ENCODE measurements at regions not wholly inside any gene's neighbourhood (a gene's known extent, or its start where the extent isn't known, plus 50 kb on each side); places are given as distances from the start of the nearest gene placed in this dataset.

GRCh38 chr3:132237652-132238032 is 79.6 kb upstream of the ACP3 start:
- no peak for DNase-seq

DNA sequence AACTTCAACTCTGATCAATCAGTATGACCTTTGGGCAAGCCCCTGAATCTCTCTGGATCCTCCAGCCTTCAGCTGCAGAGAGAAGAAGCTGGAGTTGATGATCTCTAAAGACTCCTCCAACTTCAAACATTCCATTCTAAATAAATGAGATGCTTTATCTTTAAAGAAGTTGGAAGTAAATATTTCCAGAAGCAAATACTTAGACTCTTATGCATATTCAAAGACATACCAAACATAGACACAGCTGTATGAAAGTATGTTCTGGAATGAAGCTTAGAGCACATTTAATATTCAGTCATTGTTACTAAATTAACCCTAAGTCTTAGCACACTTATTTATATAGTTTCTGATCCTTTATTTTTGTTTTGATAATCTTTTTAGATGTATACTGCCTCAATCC is 77.6 kb upstream of the ACP3 start:
- DNase-seq, result no peak

- DNase-seq, result no peak
Measured at GRCh38 chr3:132241776-132242514, 75.3 kb upstream of the ACP3 start.

DNA sequence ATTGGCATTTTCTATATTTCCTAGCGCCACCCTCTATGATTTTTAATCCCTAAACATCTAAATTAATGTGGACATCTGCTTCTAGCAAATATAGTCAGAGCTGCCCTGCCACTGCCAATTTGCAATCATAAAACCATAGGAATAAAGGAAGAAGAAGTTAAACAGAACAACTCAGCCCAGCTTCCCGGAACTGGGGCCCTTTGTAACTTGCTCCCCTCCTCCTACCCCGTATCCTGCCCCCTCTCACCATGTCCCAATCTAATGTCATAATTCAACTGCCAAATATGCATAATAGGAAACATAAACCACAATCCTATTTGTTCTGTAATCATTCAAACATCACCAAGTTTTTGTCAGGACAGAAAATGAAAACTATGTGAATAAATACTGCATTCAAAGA is 74.4 kb upstream of the ACP3 start:
- no peak for DNase-seq

DNA sequence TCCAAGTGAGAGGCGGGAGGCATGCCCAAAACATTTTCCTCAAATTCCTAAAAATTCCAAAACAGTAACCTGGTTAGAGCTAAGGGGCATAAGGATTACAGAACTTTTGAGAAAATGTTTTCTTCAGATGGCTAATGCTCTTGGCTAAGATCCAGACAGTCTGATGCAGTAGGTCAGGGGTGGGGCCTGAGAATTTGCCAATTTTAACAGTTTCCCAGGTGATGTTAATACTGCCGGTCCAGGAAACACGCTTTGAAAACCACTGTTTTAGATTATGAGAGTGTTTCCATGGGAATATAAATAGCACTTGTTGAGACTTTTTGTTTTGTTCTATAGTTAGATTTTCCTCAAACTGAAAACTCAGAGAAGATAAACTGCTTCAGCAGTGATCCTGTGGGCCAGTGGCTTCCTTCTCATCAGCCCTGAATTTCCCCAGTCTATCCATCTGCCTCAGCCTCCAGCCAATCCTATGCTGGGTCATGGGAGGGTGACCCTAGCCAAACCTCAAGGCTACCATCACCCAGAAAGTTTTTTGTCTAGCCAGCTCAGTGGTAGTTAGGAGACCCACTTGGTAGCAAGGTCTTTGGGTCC is 71.6 kb upstream of the ACP3 start:
- DNase-seq, result no peak

GRCh38 chr3:132246212-132246611 is 71.0 kb upstream of the ACP3 start:
- DNase-seq, result no peak

DNA sequence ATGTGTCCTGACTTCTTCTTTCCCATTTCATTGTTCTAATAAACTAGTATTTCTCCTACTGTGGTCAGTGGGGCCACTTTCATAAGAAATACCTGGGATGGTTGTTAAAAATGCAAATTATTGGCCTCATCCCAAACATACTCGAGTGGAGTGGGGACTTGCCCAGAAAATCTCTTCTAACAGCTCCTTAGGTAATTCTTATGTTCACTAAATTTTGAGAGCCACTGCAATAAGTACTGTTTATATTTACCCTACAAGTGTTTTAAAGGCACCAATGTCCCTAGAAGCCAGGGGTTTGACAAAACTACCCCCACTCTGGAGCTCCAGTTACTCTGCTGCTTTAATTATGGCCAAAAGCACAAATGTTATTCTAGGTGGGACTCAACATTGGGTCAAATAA is 70.0 kb upstream of the ACP3 start:
- DNase-seq, result no peak

GRCh38 chr3:132248490-132248889 is 68.7 kb upstream of the ACP3 start:
- no peak for DNase-seq

GRCh38 chr3:132253262-132253878 is 63.8 kb upstream of the ACP3 start:
- peak; percentile 7 for DNase-seq

DNA sequence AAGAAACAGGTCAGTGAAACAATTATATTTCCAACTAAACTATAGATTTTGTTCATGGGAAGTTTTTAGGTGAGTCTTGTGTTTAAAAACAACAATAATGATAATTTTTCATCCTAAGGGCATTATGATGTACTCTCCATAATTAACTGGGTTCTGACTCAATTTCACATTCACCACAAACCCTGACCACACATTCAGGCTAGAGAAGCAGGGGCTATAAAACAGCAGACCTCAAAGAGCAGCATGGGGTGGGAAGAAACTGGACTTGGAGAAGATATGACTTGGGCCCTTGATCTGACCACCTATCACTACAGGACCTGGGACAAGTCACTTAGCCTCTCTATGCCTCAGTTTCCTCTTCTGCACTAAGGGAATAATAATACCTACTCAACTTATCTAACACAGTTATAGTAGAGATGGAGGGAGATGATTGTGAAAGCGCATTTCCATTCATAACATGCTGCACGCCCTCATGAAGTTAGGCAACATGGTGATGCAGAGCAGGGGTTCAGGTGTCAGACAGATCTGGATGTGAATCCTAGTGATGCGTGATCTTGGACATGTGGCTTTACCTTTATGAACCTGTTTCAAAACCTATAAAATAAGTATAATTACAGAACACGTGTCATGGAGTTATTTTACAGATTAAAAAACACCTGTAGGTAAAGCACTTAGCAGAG is 63.0 kb upstream of the ACP3 start:
- no peak for DNase-seq

- no peak for DNase-seq
Measured at GRCh38 chr3:132255041-132255745, 62.0 kb upstream of the ACP3 start.

DNA sequence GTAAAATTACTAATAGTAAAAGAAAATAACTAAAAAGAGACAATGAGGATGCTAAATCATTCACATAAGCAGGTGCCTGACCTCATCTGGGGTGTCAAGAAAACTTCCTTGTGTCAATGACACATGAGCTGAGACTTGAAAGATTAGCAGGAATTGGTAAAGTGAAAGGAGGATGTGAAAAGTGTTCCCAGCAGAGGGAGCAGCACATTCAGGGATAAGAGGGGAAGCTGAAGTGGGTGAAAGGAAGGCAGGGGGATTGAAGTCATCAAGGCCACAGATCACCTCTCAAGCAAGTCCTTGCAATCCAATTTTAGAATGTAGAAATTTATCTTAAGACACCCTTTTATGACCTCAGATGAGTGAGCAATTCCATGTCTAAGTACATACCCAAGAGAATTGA is 60.2 kb upstream of the ACP3 start:
- peak; percentile 51 for DNase-seq

- no peak for DNase-seq
Measured at GRCh38 chr3:132261506-132261905, 55.7 kb upstream of the ACP3 start.

DNA sequence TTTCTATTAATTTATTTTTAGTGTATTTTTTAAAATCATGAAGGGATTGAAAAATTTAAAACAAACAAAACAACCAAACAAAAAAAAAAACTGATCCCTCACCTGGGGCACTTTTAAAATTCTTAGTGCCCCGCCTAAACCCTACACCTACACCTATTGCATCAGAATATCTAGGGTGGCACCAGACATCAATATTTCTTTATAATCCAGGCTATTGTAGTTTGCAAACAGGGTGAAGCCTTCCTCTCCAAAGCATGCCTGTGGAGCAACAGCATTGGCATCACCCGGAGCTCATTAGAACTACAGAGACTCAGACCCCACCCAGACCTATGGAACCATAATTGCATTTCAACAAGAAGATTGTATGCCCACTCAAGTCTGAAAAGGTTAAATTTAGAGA is 54.9 kb upstream of the ACP3 start:
- no peak for DNase-seq

- no peak for DNase-seq
Measured at GRCh38 chr3:132262956-132263355, 54.3 kb upstream of the ACP3 start.

DNA sequence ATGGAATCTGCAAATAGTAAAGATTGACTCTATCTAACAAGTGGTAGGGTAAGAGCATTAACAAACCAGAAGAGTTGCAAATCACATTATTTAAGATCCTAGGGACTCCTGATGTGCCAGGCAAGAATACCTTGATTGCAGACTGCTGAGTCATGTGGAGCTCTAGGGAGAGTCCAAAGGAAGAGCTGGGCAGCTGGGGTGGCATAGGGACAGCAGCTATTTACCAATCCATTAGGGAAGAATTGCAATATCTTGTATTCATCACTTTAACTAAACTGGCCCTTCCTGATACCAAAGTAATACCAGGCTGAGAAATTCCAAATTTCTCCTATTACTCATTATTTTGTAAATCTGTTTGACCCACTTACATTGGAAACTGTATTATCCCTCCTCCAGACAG is 52.2 kb upstream of the ACP3 start:
- no peak for DNase-seq

DNA sequence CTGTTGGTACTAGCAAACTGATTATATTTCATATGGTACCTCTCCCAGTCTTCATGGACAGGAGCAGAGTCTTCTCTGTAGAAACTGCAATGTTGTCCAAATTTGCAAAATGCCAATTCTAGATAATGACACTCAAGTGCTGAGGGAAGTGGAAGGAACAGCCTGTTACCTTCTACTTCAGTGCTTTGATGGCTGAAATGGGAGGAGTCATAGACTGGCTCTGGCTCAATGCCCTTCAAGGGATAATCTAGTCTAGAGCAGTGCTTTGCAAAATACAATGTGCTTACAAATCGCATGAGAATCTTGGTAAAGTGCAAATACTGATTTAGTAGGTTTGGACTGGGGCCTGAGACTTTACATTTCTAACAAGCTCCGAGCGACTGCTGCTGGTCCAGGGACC is 51.7 kb upstream of the ACP3 start:
- DNase-seq, result peak; percentile 59

DNA sequence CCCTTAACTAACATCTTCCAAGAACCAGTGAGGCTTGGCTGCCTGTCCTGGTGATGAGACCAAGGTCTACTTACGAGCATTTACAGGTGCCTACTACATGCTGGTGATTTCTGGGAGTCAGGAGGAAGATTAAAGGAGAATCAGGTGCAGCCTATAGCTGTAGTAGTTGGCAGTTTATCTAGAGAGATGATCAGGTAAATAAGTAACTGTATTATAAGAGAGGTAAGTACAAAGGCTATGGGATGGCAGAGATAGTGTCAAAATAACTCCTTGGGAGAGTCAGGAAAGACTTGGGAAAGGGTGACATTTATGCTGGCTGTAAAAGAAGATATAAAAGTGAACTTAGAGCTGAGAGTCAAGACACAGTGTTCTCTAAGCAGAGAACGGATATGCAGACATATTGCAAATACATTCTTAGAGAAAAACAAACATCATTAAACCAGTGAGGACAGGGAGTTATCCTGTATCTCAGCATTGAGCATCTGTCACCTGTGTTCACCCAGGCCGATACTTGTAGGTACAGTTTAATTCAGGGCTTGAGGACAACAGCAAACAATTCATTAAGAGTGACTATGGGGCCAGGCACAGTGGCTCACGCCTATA is 49.7 kb upstream of the ACP3 start:
- no peak for DNase-seq

Data from NCI-H2029 treated with DMSO at 0.1 percent for 48 hours (cell line).